NB4 (cell line): ENCODE measurements at regions not wholly inside any gene's neighbourhood (a gene's known extent, or its start where the extent isn't known, plus 50 kb on each side); places are given as distances from the start of the nearest gene placed in this dataset.

ENCODE experiments used
- CTCF ChIP-seq: IDR thresholded peaks from one replicate; pipeline ENCODE4 v1.5.1; 2012; ENCODE audit warnings: low read depth, low read length
- MAX ChIP-seq: IDR thresholded peaks from 2 replicates; pipeline ENCODE4 v1.6.1; 2011; ENCODE audit warnings: low read depth, low read length
- MYC ChIP-seq: IDR thresholded peaks from 2 replicates; pipeline ENCODE4 v1.6.1; 2011; ENCODE audit warnings: low read depth, low read length
- POLR2A ChIP-seq: IDR thresholded peaks from 2 replicates; pipeline ENCODE4 v1.6.1; 2011; ENCODE audit warnings: mild to moderate bottlenecking; ENCODE audit not compliant: insufficient read length; ENCODE audit errors: extremely low read depth

GRCh38 chr2:200211643-200212042 lies 94.8 kb upstream of the SPATS2L start:
- no peak for TF ChIP-seq CTCF
- no peak for TF ChIP-seq POLR2A
- no peak for TF ChIP-seq MYC
- TF ChIP-seq MAX = no peak
